Spinal cord (tissue), 9 donors: ENCODE measurements at regions not wholly inside any gene's neighbourhood (a gene's known extent, or its start where the extent isn't known, plus 50 kb on each side); places are given as distances from the start of the nearest gene placed in this dataset.
"Not testable (repeated sequence)": the region's sequence is repeated elsewhere in the genome, so short reads cannot be mapped to it uniquely, and the experiment has no call there.

Experiments used
- DNase-seq, 6 donors: peaks; one replicate each; pipeline versions ENCODE4 v3.0.0 to v3.0.0-alpha.2; 2013 to 2015; ENCODE audit warnings: low spot score in 6 of 6, low read depth in 4 of 6
- H3K27ac ChIP-seq: one replicate; pipeline ENCODE4 v1.5.1; 2013; ENCODE audit warnings: low read depth, low read length, control low read depth
- H3K27me3 ChIP-seq: one replicate; pipeline ENCODE4 v1.6.1; 2013; ENCODE audit warnings: low read length; ENCODE audit not compliant: control insufficient read depth, insufficient read depth
- H3K36me3 ChIP-seq: one replicate; pipeline ENCODE4 v1.6.1; 2013; ENCODE audit warnings: low read length; ENCODE audit not compliant: control insufficient read depth, insufficient read depth
- H3K4me1 ChIP-seq: one replicate; pipeline ENCODE4 v1.6.1; 2013; ENCODE audit warnings: low read length; ENCODE audit not compliant: control insufficient read depth, insufficient read depth
- H3K4me3 ChIP-seq: one replicate; pipeline ENCODE4 v1.5.1; 2013; ENCODE audit warnings: low read depth, low read length, control low read depth
- H3K9me3 ChIP-seq: one replicate; pipeline ENCODE4 v1.6.1; 2013; ENCODE audit warnings: low read length; ENCODE audit not compliant: control insufficient read depth, insufficient read depth
- WGBS: methylation state at CpG from one replicate; pipeline ENCODE4 v1.1.5; 2013; ENCODE audit warnings: missing lambda C conversion rate; ENCODE audit not compliant: insufficient coverage; 5-methylcytosine and 5-hydroxymethylcytosine counted together
- donor health status: healthy.

DNA sequence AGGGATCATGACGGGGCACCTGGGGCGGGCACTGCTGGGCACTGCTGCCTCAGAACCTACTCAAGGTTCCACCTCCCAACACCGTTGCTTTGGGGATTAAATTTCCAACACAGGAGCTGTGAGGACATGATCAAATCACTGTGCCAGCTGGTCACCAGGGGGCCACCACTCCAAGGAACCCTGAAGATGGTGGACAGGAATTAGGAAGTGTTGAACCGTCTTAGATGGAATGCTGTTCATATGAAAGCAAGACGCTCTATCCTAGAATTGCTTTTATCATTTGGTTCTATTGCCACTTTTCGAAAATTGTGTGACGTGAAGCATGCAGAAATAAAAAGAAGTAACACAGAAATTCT is 140.3 kb downstream of the DLL1 start:
- 79% methylated on average over 4 of the region's 7 CpGs for WGBS
- no peak for DNase-seq
- H3K27ac ChIP-seq: no peak overlapping the region
- peaks cover 63% of the 10 kb centered on the region for H3K4me1 ChIP-seq
- no peaks in the 10 kb centered on the region for H3K9me3 ChIP-seq
- no peak overlapping the region for H3K4me3 ChIP-seq
- peaks cover 2% of the 10 kb centered on the region for H3K27me3 ChIP-seq
- H3K36me3 ChIP-seq: no peaks in the 10 kb centered on the region

DNA sequence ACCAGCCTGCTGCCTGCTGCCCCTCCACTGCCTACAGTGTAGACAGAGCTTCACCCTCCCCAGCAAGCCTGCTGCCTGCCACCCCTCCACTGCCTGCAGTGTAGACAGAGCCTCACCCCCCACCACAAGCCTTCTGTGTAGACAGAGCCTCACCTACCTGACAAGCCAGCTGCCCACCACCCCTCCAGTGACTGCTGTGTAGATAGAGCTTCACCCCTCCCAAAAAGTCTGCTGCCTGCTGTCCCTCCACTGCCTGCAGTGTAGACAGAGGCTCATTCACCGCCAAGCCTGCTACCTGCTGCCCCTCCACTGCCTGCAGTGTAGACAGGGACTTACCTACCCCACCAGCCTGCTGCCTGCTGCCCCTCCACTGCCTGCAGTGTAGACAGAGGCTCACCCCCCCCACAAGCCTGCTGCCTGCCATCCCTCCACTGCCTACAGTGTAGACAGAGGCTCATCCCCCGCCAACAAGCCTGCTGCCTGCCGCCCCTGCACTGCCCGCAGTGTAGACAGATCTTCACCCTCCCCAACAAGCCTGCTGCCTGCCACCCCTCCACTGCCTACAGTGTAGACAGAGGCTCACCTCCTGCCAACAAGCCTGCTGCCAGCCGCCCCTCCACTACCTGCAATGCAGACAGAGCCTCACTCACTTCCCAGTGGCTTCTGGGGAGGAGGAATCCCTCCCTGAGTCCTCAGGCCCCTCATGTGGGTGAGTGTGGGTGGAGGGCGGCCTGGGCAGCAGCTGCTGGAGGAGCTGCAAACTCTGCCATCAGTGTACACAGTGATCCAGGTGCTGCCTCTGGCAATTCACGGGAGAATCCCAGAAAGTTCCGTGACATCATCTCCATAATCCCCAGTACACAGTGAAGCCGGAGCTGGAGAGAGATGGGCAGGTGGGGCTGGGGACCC is 140.9 kb downstream of the DLL1 start:
- Histone ChIP-seq H3K36me3 (no peaks in the 10 kb centered on the region), H3K27ac (no peak overlapping the region), H3K9me3 (no peaks in the 10 kb centered on the region), H3K4me1 (peaks cover 61% of the 10 kb centered on the region), H3K4me3 (no peak overlapping the region), H3K27me3 (peaks cover 2% of the 10 kb centered on the region)
- 95% methylated on average over 3 of the region's 9 CpGs for WGBS
- DNase-seq: no peak

DNA sequence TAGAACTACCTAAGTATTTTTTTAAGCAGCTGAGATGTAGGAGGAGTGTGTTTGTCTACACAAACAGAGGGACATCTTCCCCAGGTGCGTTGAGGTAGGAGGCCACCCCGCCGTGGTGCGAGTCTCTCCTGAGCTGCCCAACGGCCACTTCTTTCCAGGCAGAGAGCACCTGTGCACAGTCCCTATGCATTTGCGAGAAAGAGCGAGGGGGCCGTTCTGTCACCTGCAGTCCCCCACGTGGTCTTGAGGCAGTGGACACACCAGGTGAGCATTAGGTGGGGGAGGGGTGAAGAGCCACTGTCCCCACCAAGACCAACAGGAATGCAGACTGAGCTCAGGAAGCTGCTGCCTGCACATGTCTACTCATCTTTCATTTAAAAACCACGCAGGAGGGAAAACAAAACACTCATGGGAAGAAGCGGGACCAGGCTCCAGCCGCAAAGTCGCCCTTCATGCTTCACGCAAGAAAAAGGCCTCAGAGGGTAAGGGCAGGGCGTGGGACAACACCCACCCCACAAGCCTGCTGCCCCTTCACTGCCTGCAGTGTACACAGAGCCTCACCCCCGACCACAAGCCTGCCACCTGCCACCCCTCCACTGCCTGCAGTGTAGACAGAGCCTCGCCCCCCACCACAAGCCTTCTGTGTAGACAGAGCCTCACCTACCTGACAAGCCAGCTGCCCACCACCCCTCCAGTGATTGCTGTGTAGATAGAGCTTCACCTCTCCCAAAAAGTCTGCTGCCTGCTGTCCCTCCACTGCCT is 142.0 kb downstream of the DLL1 start:
- Histone ChIP-seq H3K9me3 (no peaks in the 10 kb centered on the region), H3K27me3 (peaks cover 2% of the 10 kb centered on the region), H3K36me3 (no peaks in the 10 kb centered on the region), H3K4me3 (no peak overlapping the region), H3K27ac (no peak overlapping the region), H3K4me1 (peaks cover 60% of the 10 kb centered on the region)
- 53% methylated on average over 7 of the region's 17 CpGs for WGBS
- DNase-seq: no peak

DNA sequence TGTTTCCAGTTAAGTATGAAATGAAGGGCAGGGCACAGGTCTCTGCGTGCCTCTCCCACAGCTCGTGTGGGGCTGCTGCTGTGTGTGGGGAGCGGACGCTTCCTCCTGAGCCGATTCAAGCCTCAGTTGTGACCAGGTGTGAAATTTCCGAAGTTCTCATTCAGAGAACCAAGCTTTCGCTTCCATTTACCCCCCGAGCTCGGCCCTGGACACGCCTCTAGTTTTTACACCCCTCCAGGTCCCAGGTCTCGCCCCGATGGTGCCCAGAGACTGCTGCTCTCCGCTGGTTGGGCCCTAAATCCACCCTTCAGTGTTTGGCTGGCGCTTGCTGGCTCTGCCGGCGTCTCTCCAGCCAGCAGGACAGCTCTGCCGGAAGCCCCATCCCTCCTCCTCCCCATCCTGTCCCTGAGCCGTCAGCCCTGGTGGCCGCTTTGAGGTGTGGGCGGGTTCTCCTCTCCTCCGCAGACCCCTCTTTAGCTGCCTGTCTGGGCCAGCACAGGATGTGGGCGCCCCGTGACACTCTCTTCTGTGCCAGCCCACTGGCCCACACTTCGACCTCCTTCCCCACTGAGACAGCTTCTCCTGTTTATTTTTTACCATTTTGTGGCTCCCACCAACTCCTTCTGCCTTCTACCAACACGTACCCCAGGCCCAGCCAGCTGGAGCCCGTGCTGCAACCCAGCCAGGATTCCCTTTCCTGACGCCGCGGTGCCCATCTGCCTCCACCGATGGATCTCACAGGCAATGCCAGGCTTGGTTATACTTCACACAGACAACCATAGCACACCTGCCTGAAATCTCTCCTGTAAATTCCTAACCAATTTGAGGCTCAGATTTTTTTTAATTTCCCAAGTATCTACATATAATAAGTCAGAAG is 142.8 kb downstream of the DLL1 start:
- Histone ChIP-seq H3K36me3 (no peaks in the 10 kb centered on the region), H3K27ac (no peak overlapping the region), H3K27me3 (peaks cover 2% of the 10 kb centered on the region), H3K9me3 (no peaks in the 10 kb centered on the region), H3K4me3 (no peak overlapping the region), H3K4me1 (peaks cover 52% of the 10 kb centered on the region)
- DNase-seq: peak in 2 of 6 donors; percentile 23 to 56
- 56% methylated on average over 30 of the region's 30 CpGs for WGBS

- Histone ChIP-seq H3K27ac (no peak overlapping the region), H3K27me3 (peaks cover 2% of the 10 kb centered on the region)
- no peak for DNase-seq
Measured at GRCh38 chr6:170147056-170147787, 143.7 kb downstream of the DLL1 start.

DNA sequence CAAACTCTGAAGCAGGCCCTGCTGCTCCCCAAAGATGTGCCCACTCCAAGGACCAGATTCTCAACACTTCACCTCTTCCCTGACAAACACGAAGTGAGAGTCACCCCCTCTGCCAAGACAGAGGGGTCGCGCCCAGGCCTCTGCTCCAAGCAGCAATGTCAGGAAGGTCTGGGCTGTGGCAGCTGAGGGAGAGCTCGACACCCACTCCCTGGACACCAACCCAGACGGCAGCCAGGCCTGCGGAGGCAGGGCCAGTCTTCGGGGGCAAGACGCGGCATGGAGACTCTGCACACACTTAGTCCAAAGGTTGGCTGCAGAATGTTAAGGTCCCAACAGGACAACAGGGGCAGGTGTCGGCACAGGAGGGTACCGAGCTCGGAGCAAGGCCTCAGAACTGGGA is 144.2 kb downstream of the DLL1 start:
- no peaks in the 10 kb centered on the region for H3K27me3 ChIP-seq
- 79% methylated on average over 11 of the region's 12 CpGs for WGBS
- H3K4me3 ChIP-seq: no peak overlapping the region
- no peak for DNase-seq
- H3K4me1 ChIP-seq: peaks cover 37% of the 10 kb centered on the region
- H3K27ac ChIP-seq: no peak overlapping the region
- no peaks in the 10 kb centered on the region for H3K36me3 ChIP-seq
- H3K9me3 ChIP-seq: no peaks in the 10 kb centered on the region

More at GRCh38 chr6:170147056-170147787, 143.7 kb downstream of the DLL1 start:
- peaks cover 43% of the 10 kb centered on the region for H3K4me1 ChIP-seq
- H3K4me3 ChIP-seq: no peak overlapping the region
- no peaks in the 10 kb centered on the region for H3K9me3 ChIP-seq
- H3K36me3 ChIP-seq: no peaks in the 10 kb centered on the region
- WGBS: 71% methylated on average over 23 of the region's 23 CpGs

DNA sequence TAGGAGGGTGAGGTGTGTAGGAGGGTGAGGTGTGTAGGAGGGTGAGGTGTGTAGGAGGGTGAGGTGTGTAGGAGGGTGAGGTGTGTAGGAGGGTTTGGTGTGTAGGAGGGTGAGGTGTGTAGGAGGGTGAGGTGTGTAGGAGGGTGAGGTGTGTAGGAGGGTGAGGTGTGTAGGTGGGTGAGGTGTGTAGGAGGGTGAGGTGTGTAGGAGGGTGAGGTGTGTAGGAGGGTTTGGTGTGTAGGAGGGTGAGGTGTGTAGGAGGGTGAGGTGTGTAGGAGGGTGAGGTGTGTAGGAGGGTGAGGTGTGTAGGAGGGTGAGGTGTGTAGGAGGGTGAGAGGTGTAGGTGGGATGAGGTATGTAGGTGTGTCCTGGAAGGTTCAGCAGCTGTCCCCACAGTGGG is 144.7 kb downstream of the DLL1 start:
- not testable (repeated sequence) for H3K36me3 ChIP-seq, H3K4me3 ChIP-seq, DNase-seq, H3K9me3 ChIP-seq, H3K27ac ChIP-seq, H3K27me3 ChIP-seq
- H3K4me1 ChIP-seq: peaks cover 32% of the 10 kb centered on the region

- not testable (repeated sequence) for H3K27me3 ChIP-seq, H3K9me3 ChIP-seq, H3K4me3 ChIP-seq, H3K36me3 ChIP-seq, H3K27ac ChIP-seq, DNase-seq
- H3K4me1 ChIP-seq: peaks cover 28% of the 10 kb centered on the region
- 88% methylated on average over 2 of the region's 3 CpGs for WGBS
Measured at GRCh38 chr6:170145716-170146115, 145.2 kb downstream of the DLL1 start.

GRCh38 chr6:170145272-170145592 is 145.6 kb downstream of the DLL1 start:
- no peak overlapping the region for H3K27ac ChIP-seq
- H3K36me3 ChIP-seq: no peaks in the 10 kb centered on the region
- peaks cover 24% of the 10 kb centered on the region for H3K4me1 ChIP-seq
- no peaks in the 10 kb centered on the region for H3K9me3 ChIP-seq
- DNase-seq: no peak
- H3K27me3 ChIP-seq: no peaks in the 10 kb centered on the region
- H3K4me3 ChIP-seq: no peak overlapping the region
- 96% methylated on average over 3 of the region's 3 CpGs for WGBS
